Fibroblast of gingiva (primary cell): ENCODE measurements at regions not wholly inside any gene's neighbourhood (a gene's known extent, or its start where the extent isn't known, plus 50 kb on each side); places are given as distances from the start of the nearest gene placed in this dataset.
"Not testable (repeated sequence)": the region's sequence is repeated elsewhere in the genome, so short reads cannot be mapped to it uniquely, and the experiment has no call there.

Experiments used
- DNase-seq: peaks from one replicate; pipeline ENCODE4 v3.0.0-alpha.2; 2011; ENCODE audit warnings: low read depth

DNA sequence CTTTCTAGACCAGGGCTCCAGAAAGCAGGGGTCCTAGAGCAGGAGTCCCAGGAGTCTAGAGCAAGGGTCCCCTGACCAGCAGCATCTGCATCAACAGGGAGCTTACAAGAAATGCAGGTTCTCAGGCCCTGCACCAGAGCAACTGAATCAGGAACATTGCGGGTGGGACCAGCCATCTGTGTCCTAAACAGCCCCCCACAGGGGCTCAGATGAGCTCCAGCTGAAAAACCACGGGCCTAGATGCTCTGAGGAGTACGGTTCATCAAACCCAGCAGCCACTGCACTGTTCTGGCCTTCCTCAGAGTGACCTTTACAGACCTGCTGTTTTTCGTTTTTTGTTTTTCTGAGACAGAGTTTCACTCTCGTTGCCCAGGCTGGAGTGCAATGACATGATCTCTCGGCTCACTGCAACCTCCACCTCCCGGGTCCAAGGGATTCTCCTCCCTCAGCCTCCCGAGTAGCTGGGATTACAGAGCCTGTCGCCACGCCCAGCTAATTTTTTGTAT lies 438.2 kb downstream of the SOX9 start:
- no peak for DNase-seq

DNA sequence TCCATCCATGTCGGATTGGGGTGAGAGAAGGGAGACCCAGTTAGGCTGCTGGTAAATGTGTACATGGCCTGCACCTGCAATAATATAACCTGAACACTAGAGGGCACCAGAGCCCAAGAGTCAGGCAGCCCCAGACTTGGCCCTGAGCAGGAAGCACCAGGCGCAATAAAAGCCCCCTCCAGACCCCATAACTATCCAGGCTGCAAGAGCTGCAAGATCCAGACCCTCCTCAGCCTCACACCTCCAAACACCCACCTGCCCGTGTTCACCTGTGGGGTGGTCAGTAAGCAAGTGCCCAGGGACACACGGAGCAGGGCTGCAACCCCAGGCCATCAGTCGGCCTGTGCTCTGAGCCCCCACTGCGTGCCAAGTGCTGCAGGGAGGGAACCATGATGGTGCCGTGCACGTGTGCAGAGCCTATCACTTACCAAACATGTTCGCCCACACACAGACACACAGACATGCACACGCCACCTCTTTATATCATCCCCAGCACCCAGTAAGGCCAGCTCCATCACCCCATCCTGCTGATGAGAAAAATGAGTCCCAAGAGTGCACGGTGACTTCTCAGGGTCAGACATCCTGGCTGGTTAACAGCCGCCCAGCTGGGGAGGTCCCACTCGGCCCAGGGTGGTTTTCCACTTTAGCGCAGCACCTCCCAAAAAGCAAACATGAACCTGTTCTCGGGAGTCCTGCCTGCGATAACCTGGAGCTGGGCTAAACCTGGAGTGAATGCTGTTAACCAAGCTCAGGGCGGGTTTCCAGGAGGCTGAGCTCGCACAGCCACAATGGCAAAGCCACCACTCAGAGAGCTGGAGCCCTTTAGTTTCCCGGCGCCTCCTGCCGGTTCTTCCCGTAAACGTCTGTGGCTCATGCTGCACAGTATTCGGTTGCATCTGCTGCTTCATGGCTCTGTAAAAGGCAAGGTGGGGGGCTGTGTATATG lies 439.8 kb downstream of the SOX9 start:
- no peak for DNase-seq

DNA sequence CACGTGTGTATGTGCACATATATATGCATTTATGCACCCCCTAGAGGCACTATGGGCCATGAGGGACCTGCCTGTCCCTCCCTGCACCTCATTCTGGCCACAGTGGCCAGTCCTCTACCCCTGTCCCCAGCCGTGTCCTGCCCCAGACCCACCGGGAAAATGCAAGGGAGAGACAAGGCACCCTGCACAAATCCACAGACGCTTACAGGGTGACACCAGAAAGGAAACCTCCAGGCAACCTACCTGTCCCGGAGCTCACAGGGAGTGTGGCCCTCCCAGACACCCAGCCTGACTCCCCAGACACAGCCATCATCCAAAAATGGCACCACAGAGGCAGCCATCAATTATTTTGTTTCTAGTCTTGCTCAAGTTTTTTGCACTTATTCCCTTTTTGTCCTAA lies 440.4 kb downstream of the SOX9 start:
- no peak for DNase-seq

DNA sequence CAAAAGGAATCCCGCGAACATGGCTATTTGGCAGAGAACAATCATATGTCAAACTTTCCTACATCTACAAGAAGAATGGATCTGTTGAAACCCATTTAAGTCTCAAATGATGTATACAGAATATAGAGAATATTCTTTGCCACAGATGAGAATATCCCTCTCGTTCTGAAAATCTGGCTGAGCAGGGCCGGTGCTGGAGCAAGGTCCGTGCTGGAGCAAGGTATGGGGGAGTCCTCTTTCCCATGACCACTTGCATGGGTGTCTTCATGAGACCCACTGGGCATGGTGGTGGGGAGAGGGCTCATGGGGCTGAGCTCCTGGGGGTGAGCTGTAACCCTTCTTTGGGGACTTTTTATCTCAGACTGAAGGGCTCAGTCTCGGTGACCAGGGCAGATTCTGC lies 440.9 kb downstream of the SOX9 start:
- DNase-seq = no peak

DNA sequence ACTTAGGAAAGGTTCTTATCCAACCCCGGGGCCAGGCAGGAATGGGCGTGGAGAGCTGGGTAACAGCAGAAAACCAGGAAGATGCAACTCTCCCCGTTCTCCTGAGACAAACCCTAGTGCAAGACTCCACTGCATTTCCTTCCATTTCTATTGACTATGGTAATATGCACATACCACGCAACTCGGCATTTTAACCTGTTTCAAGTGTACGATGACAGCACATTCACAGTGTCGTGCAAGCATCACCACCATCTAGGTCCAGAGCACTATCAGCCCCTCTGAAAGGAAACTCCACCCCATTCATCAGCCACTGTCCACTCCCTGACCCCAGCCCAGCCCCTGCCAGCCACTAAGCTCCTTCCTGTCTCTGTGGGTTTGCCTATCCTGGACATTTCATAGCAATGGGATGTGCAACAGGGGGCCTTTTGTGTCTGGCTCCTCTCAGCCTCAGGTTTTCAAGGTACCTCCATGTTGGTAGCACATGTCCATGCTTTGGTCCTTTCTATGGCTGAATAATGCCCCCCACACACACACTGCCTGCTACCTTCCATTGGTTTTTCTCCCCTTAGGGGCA lies 441.9 kb downstream of the SOX9 start:
- DNase-seq = no peak

DNA sequence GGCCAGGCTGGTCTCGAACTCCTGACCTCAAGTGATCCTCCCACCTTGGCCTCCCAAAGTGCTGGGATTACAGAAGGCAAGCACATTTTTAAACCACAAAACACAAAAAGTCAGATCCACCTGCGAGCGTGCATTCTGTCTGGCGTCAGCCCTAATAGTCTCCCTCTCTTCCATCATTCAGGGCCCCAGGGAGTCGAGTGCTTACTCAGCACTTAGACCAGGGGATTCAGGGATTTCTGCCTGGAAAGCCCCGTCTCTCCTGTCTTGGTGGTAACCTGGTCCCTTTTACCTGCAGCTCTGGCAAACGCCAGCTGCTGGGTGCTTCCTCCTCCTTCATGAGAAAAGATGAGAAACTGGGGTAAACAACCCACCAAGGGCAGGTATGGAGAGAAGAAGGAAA lies 443.1 kb downstream of the SOX9 start:
- no peak for DNase-seq

DNA sequence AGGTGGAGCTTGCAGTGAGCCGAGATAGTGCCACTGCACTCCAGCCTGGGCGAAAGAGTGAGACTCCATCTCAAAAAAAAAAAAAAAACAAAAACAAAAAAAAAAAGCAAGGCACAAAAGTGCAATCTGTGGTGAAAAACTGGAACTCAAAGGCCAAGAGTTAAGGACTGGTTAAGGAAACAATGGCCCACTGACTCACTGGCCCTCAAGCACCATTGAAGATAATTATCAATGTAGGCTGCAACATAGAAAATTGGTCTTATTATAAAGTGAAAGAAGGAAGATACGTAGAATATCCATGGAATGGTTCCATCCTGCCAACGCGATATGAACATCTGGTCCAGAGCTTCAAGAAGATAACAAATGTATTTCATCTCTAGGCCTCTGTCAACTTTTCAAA lies 444.2 kb downstream of the SOX9 start:
- DNase-seq = no peak

DNA sequence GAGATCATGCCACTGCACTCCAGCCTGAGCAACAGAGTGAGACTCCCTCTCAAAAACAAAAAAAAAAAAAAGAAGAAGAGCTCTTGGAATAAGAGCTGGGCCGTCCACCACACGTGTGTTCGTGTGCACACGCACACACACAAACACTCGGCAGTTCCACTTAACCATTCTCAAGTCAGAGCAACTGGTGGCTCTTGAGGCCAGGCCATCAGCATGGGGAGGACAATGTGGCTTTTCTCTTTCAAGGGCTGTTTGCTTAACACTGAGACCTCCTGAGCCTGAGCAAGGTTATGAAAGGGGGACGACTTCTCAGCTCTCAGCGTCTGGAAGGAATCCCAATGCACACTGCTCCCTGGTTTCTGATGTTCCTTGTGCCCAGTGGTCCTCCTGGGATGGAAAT lies 444.9 kb downstream of the SOX9 start:
- no peak for DNase-seq

DNA sequence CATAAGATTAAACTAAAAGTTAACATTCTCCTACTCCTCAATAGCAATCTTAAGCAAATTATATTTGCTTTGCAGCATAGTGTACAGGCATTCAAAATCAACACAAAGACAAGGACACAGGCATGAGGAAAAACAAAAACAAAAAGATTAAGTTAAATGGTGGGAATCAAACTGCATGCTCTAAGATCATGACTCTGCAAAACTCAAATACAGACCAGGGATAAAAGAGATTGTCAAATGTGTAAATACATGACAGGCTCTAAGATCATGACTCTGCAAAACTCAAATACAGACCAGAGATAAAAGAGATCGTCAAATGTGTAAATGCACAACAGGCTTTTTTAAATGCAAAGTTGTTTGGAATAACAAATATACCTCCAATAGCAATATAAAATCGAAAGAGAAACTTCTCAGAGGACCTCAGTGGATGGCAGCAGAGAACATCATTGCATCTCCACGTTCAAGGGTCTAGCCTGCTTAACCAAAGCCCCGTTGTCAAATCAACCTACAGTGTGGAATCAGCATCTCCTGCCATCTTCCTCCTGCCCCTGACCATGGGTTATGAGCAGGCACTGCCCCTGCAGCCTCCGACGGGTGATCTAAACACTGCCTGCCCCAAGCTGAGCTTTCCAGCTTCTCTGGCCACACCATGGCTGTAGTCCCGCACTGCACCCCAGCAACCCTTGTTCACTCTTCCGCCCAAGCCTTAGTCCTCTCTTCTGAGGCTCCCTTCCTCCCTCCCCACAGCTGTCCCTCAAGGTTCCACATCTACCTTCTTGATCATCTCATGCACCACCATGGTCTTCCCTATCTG lies 446.1 kb downstream of the SOX9 start:
- no peak for DNase-seq

DNA sequence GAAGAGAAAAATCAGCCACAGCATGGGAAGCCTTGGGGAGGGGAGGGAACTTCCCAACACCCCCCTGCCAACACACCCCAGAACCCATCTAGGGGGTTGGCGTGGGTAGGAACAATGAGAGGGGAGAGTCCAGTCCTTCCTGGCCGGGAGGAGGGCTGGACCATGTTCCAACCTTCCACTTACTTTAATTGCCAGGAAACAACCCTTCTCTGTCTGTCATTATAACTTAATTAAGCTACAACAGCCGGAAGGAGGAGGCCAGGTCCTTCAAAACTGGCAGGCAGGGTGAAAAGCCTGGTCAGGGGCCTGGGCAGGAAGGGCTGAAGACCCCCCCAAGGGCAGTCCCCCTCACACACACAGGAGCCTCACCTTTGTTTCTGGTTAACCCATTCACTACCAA lies 447.0 kb downstream of the SOX9 start:
- no peak for DNase-seq

DNA sequence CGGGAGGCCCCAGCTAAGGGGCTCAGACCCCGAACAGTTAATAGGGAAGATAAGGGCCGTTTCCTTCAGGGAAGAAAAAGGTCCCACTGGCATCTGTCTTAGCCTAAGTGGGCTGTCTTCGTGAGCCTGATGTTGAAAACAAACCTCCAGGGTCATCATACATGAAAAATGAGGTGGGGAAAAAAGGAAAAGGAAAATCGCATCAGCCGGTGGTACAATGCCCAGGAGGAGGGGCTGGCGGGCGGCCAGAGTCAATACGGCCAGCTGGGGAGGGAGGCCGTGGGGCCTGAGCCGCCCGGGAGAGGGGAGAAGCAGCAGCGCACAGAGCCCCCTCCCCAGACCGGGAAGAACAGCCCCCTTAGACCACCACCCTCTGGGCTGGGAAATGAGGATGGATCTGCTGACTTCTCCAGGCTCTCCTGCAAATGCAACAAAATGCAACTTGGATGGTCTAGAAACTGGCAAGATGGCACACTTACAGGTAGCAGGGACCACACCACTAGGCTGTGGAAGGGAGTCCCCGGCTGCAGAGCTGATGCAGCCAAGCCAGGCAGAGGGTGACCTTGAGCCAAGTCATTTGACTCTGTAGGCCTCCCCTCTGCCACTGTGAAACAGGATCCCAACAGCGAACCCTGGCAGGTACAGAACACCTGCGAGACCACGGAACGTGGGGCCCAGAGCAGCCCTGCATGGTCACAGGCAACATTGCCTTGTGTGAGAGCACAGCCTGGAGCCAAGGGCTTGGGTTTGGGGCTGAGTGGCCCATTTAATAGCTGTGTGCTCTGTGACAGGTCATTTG lies 448.5 kb downstream of the SOX9 start:
- no peak for DNase-seq

DNA sequence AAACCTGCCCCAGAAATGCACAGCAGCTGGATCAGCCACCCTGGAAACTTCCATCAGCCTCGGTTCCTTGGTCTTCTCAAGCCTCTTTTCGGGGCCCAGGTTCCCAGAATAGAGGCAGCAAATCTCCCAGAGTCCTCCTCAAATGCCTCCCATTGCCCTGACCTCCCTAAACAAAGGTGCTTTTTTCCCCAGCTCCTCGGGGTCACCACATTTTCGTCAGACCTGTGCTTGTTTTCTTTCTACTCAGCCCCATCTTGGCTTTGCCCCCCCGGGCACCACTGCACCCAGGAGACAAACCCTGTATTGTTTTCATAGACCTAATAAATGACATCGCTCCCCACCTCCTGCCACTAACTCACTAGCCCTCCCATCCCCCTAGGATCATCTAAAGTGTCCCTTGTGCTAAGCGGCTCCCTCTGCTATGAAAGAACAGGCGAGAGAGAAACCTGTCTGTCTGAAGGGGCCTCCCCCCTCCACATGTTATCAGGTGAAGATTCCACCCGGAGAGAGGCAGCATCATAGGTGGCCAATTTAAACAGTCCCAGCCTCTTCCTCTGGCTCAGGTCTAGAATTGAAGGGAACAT lies 451.1 kb downstream of the SOX9 start:
- DNase-seq = no peak

DNA sequence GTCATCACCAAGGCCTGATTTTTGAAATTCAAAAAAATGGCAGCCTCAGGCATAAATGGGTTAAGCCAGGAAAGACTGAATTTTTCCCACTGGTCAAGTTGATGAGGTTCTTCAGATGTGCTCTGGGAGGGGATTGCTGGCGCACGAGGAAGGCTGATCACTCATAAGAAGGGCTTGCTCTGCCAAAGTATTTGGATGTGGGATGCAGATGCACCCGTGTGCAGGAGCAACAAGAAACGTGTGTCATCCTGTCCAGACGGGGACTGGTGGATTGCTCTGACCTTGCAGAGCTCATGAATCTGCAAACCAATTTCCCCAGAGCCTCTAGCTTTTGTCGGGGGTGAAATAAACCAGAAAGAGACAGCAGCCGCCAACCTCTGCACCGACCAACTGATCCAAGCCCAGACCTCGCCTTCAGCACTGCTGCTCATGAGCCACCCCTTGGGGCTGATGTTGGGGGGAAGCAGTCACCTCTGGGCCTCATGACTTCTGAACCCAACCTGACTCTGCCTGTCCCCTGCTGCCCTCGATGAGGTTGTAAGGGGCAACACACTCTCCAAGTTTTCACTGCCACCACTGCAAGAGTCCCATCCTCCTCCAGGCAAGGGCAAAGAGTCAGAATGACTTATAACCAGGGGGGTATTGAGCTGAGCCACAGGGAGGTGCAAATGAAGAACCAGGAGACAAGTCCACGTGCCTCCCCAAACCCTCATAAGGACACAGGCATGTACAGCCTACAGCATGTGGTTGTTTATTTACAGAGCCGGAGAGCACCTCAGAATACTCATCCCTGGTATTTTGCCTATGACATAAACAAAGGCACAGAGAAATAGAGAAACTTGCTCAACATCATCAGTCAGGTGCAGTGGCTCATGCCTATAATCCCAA lies 452.0 kb downstream of the SOX9 start:
- DNase-seq = no peak

DNA sequence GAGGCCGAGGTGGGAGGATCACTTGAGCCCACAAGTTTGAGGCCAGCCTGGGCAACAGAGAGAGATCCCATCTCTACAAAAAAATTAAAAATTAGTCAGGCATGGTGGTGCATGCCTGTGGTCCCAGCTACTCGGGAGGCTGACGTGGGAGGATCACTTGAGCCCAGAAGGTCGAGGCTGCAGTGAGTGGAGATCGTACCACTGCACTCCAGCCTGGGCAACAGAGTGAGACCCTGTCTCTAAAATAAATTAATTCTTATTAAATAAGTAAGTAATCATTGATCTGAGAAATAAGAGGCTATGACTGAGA lies 452.6 kb downstream of the SOX9 start:
- DNase-seq = not testable (repeated sequence)

DNA sequence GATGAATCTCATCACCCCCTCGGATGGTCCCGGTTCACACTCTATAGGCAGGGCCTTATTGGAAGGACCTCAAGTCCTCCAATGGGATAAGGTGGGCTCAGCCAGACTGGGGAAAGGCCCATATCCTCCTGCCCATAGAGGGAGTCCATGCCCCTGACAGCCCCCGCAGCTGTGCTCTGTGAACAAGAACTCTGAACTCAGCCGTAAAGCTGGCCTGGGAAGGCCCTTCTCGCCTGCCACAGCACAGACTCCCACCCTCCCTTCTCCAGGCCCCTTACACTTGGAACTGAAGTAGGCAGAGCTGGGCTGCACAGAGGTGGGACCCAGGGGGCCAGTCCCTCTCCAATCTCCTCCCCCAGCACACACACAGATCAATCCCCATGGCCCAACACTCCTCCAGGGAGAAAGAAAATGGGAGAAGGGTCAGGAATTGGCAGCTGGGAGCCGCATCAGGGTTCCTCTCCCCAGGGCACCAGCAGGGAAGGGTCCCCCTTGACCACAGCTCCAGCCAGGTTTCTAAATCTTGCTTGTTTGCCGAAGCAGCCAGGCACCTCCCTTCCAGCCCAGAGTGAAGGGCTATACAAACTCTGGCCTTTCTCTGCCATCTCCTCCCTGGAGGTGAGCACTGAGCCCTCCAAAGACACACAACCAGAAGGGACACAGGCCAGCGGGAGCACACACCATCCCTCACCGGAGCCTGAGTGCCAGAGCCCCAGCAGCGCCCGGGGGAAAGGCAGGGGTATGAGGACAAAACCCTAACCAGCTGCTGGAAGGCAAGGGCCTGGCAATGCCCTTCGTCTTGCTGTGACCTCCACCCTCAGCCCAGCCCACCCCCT lies 454.1 kb downstream of the SOX9 start:
- no peak for DNase-seq

DNA sequence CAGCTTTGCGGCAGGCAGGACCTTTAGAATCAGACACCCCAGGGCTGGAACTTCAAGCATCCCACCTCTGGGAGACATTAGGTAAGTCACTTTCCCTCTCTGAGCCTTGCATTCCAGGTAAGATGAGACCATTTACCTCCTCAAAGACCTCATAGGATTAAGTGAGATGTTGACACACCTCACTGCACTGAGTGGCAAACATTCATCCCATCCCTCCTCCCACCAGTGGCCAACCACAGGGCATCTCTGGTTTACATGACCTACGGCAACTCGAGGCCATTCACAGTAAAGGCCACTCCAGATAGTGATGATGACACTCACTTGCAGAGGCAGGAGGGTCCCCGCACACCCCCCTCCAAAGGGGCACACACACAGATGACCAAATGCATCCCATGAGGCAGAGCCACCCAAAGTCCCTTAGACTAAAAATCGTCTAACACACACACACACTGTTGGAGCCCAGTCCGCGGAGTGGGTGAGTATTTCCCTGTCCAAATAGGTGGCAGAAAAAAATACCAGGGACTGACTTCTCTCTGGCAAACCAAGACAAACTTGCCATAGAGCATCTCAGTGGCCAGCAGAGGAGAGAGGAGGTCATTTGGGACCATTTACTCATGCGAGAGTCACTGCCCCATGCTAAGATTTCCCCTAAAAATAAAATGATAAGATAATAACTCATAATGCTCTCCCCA lies 454.9 kb downstream of the SOX9 start:
- DNase-seq = no peak

DNA sequence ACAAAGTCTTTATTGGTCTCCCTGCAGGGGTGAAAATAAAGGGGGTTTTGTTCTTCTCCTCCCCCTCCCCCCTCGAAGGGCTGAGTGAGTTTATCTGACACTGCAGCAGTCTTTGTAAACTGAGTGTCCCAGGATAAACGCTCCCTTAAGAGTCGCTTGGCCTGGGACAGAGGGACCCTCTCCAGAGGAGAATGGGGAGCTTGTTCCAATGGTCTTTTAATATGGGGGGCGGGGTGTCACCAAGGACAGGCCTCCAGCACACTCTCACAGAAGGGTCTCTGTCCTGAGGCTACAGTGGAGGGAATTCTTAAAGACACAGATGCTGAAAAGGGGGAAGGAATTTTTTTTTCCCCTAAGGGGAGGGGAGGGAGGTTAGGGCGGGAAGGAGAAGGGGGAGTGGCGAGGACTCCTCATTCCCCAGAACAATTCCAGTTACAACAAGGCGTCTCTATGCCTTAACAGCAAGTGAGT lies 455.5 kb downstream of the SOX9 start:
- no peak for DNase-seq

DNA sequence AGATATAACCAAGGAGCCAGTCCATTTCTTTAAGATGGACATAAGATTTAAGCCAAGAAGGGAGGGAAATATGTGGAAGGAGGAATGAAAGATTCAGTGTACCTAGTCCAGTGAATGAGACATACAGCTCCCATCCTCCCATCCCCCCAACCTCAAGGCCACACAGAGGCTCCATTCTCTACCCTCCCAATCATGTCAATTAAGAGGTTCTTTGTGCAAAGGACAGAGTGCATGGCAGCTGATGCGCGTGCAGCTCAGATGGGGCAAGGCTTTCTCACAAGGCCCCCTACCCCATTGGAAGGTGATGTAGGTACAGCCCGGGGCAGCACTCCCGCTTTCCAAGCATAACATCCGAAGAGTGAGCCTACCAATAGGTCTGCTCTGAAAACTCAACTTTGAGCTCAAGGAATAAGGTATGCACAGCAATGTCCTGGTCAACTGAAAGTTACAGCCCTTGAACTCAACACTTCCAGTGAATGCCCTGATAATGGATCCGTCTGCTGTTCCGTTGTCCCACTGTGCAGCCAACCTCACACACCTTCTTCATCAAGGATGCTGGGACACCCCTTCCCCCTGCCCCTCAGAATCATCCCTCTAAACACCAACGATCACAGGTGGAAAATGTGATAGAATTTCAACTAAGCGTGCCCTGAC lies 458.1 kb downstream of the SOX9 start:
- DNase-seq = no peak

DNA sequence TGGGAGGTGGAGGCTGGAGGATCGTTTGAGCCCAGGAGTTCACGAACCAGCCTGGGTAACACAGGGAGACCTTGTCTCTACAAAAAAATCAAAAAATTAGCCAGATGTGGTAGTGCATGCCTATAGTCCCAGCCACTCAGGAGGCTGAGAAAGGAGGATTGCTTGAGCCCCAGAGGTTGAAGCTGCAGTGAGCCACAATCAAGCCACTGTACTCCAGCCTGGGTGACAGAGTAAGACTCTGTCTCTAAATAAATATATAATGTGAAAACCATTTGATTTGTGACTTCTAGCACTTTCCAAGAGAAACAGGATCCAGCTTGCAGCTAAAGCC lies 459.1 kb downstream of the SOX9 start:
- no peak for DNase-seq
